Loucy (cell line): ENCODE measurements at regions not wholly inside any gene's neighbourhood (a gene's known extent, or its start where the extent isn't known, plus 50 kb on each side); places are given as distances from the start of the nearest gene placed in this dataset.

Experiments
- EZH2phosphoT487 ChIP-seq: fragments of 200-600 bp; IDR thresholded peaks from 2 replicates; pipeline ENCODE4 v1.6.1; 2018; ENCODE audit warnings: antibody characterized with exemption, mild to moderate bottlenecking, moderate library complexity, borderline replicate concordance
- TF ChIP-seq, protein P1 (sequence below): fragments of 200-600 bp; sonication (generic); conservative IDR thresholded peaks from 2 replicates; pipeline ENCODE4 v1.5.1; 2014; ENCODE audit warnings: mild to moderate bottlenecking, antibody characterized with exemption, low read length

DNA sequence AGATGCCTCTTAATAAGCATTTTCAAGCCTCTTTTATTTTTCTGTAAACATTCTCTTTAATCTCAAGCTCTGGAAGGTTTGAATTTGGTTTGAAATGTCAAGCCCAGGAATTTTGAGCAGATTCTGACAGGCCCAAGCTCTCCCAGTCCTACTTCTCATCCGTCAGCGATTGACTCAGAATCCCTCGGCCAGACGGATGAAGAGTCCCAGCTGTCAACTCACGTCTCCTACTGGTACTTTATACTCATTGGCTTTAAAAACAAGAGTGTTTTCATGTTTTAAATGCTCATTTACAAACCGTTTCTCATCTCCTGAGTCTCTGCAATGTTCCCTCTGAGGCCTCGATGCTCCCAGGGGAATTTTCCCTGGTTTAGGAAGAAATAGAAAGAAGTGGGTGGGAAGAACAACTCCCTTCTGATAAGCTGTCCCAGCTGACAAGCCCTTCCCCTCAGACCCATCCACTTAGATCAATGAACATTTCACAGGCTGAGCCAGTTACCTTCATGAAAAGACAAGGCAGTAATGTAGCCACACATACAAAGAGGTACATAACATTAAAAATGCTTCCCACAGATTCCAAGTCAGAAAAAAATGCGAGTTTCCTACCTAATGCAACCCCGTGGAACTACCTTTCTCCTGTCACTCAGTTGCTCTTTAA lies 478.2 kb upstream of the DPH6 start:
- TF ChIP-seq, protein P1, sequence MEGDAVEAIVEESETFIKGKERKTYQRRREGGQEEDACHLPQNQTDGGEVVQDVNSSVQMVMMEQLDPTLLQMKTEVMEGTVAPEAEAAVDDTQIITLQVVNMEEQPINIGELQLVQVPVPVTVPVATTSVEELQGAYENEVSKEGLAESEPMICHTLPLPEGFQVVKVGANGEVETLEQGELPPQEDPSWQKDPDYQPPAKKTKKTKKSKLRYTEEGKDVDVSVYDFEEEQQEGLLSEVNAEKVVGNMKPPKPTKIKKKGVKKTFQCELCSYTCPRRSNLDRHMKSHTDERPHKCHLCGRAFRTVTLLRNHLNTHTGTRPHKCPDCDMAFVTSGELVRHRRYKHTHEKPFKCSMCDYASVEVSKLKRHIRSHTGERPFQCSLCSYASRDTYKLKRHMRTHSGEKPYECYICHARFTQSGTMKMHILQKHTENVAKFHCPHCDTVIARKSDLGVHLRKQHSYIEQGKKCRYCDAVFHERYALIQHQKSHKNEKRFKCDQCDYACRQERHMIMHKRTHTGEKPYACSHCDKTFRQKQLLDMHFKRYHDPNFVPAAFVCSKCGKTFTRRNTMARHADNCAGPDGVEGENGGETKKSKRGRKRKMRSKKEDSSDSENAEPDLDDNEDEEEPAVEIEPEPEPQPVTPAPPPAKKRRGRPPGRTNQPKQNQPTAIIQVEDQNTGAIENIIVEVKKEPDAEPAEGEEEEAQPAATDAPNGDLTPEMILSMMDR = no peak
- TF ChIP-seq EZH2phosphoT487 = no peak
